ENCODE measurements at regions not wholly inside any gene's neighbourhood (a gene's known extent, or its start where the extent isn't known, plus 50 kb on each side); places are given as distances from the start of the nearest gene placed in this dataset.

DNA sequence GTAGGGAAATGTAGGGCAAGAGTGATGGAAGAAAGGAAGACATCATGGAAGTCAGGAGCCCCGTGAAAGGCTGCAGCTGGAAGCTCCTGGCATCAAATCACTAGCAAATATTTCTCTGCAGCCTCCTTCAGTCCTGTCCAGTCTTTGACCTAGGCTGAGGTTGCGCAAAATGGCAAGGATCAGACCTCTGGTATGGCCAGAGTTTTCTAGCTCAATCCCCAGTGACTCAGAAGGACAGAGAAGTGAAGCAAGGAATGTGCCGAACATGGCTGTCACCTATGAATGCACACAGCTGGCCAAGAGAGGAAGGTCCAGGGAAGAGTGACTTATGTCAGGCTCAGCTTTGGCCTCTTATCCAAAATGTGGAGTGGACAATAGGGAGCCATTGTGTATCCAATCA, 71.1 kb upstream of the PHOX2B start:
- H3K4me3 ChIP-seq: no peak overlapping the region
- intact Hi-C loops (cut with DNase I): no loop called here
- WGBS: 68% methylated on average over 3 of the region's 3 CpGs

DNA sequence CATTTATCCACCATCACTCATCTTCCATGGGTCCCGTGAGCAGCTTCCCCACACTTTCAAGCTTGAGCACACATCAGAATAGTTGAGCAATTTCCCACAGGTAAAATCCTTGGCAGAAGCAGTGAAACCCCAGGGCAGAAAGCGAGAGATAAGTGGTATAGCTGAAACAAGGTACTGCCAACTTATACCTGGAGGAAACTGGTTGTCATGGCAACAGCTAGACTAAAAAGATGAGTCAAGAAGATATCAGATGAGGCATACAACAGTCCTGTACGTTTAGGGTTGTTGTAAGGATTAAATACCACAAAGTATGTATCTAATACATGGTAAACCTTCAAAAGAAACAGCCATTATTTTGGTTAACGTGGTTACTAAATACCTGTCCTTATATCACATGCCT, 66.9 kb upstream of the PHOX2B start:
- intact Hi-C loops (cut with DNase I): no loop called here
- H3K4me3 ChIP-seq: no peak overlapping the region
- no peak overlapping the region for H3K27ac ChIP-seq (replicated peaks in 1 of 4)
- peaks cover 0 to 30% (median 1%) of the 10 kb centered on the region in 4 donors for H3K27me3 ChIP-seq
- H3K9me3 ChIP-seq: no peaks in the 10 kb centered on the region
- no peaks in the 10 kb centered on the region for H3K4me1 ChIP-seq
- no peaks in the 10 kb centered on the region for H3K36me3 ChIP-seq
- TF ChIP-seq POLR2AphosphoS5 (IDR thresholded peaks at IDR 0.05) (no peak), EP300 (IDR thresholded peaks at IDR 0.05) (no peak), POLR2A (IDR thresholded peaks at IDR 0.05; ENCODE audit: low read depth) (no peak)
- TF ChIP-seq, protein P1, sequence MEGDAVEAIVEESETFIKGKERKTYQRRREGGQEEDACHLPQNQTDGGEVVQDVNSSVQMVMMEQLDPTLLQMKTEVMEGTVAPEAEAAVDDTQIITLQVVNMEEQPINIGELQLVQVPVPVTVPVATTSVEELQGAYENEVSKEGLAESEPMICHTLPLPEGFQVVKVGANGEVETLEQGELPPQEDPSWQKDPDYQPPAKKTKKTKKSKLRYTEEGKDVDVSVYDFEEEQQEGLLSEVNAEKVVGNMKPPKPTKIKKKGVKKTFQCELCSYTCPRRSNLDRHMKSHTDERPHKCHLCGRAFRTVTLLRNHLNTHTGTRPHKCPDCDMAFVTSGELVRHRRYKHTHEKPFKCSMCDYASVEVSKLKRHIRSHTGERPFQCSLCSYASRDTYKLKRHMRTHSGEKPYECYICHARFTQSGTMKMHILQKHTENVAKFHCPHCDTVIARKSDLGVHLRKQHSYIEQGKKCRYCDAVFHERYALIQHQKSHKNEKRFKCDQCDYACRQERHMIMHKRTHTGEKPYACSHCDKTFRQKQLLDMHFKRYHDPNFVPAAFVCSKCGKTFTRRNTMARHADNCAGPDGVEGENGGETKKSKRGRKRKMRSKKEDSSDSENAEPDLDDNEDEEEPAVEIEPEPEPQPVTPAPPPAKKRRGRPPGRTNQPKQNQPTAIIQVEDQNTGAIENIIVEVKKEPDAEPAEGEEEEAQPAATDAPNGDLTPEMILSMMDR (IDR thresholded peaks at IDR 0.05): no peak
- 88% methylated on average over 4 of the region's 4 CpGs for WGBS
- DNase-seq (ENCODE audit: extremely low spot score): no peak

More for the DNA sequence above, 71.1 kb upstream of the PHOX2B start:
- Histone ChIP-seq H3K4me1 (no peaks in the 10 kb centered on the region), H3K27me3 (peaks cover 0 to 22% (median 1%) of the 10 kb centered on the region in 4 donors), H3K9me3 (no peaks in the 10 kb centered on the region), H3K36me3 (no peaks in the 10 kb centered on the region), H3K27ac (replicated peaks in 1 of 4) (no peak overlapping the region)
- TF ChIP-seq EP300 (IDR thresholded peaks at IDR 0.05) (no peak), POLR2AphosphoS5 (IDR thresholded peaks at IDR 0.05) (no peak), POLR2A (IDR thresholded peaks at IDR 0.05; ENCODE audit: low read depth) (no peak)
- TF ChIP-seq, protein P1 (IDR thresholded peaks at IDR 0.05): no peak
- DNase-seq (ENCODE audit: extremely low spot score): no peak

DNA sequence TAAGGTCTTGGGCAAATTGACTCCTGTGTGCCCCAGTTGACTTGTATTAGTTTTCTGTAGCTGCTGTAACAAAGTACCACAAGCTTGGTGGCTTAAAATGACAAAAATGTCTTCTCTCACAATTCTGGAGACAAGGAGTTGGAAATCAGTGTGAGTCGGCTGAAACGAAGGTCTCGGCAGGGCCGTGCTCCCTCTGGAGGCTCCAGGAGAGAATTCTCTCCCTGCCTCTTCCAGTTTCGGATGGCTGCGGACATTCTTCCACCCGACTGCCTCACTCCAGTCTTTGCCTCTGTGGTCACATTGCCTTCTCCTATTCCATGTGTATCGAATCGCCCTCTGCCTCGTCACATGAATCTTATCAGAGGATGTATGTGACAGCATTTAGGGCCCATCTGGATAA, 66.0 kb upstream of the PHOX2B start:
- 43% methylated on average over 10 of the region's 10 CpGs for WGBS
- Histone ChIP-seq H3K4me1 (no peaks in the 10 kb centered on the region), H3K36me3 (no peaks in the 10 kb centered on the region), H3K27me3 (peaks cover 0 to 27% (median 1%) of the 10 kb centered on the region in 4 donors), H3K27ac (replicated peaks in 1 of 4) (no peak overlapping the region), H3K4me3 (no peak overlapping the region), H3K9me3 (no peaks in the 10 kb centered on the region)
- intact Hi-C loops (cut with DNase I): no loop called here
- DNase-seq (ENCODE audit: extremely low spot score): no peak
- TF ChIP-seq POLR2AphosphoS5 (IDR thresholded peaks at IDR 0.05) (no peak), POLR2A (IDR thresholded peaks at IDR 0.05; ENCODE audit: low read depth) (no peak), EP300 (IDR thresholded peaks at IDR 0.05) (no peak)
- TF ChIP-seq, protein P1 (IDR thresholded peaks at IDR 0.05): peak in 1 of 3 experiments; percentile 14

DNA sequence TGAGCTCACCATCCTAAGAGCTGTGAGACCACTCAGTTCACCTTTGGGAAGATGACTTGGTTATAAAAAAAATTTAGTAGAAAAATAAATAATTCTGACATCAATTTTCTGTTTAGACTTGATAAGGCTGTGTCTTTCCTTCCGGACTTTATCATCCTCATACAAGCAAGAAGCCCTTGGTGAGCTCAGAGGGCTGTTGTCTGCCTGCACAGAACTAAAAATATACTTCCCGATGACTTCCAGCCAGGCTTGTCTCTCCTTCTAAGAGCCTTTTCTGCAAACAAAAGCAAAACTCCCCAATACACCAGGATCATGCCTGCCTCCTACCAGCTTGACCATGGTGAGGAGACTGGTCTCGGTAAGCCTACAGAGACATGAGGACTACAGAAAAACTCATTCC, 58.3 kb upstream of the PHOX2B start:
- intact Hi-C loops (cut with DNase I): no loop called here
- WGBS: 67% methylated on average over 3 of the region's 3 CpGs
- no peak for DNase-seq (ENCODE audit: extremely low spot score)
- TF ChIP-seq POLR2AphosphoS5 (IDR thresholded peaks at IDR 0.05) (no peak), POLR2A (IDR thresholded peaks at IDR 0.05; ENCODE audit: low read depth) (no peak), EP300 (IDR thresholded peaks at IDR 0.05) (no peak)
- TF ChIP-seq, protein P1 (IDR thresholded peaks at IDR 0.05): no peak
- H3K4me1 ChIP-seq: no peaks in the 10 kb centered on the region
- peaks cover 0 to 9% (median 0%) of the 10 kb centered on the region in 4 donors for H3K27me3 ChIP-seq
- H3K9me3 ChIP-seq: no peaks in the 10 kb centered on the region
- H3K4me3 ChIP-seq: no peak overlapping the region
- H3K36me3 ChIP-seq: no peaks in the 10 kb centered on the region
- H3K27ac ChIP-seq (replicated peaks in 1 of 4): no peak overlapping the region

DNA sequence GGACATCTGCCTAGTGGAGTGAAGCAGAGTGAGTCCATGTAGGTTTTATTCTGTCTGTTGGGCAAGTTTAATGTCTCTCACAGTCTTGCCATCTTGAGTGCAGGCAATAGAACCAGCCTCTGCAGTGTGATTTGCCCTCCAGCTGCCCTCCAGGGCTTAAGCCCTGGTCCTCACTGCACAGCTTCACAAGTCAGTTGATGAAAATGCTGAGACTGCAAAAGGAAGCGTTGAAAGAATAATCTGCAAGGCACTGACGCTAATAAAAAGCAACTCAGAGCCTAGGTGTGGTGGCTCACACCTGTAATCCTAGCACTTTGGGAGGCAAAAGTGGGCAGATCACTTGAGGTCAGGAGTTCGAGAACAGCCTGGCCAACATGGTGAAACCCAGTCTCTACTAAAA, 54.1 kb upstream of the PHOX2B start:
- intact Hi-C loops (cut with DNase I): no loop called here
- WGBS: 94% methylated on average over 3 of the region's 3 CpGs

More for the DNA sequence above, 54.1 kb upstream of the PHOX2B start:
- Histone ChIP-seq H3K36me3 (no peaks in the 10 kb centered on the region), H3K4me3 (no peak overlapping the region), H3K4me1 (no peaks in the 10 kb centered on the region), H3K27me3 (peaks cover 0 to 22% (median 0%) of the 10 kb centered on the region in 4 donors), H3K27ac (replicated peaks in 1 of 4) (no peak overlapping the region), H3K9me3 (no peaks in the 10 kb centered on the region)
- TF ChIP-seq POLR2AphosphoS5 (IDR thresholded peaks at IDR 0.05): no peak
- TF ChIP-seq, protein P1 (IDR thresholded peaks at IDR 0.05): no peak
- TF ChIP-seq EP300 (IDR thresholded peaks at IDR 0.05): no peak
- no peak for TF ChIP-seq POLR2A (IDR thresholded peaks at IDR 0.05; ENCODE audit: low read depth)
- DNase-seq (ENCODE audit: extremely low spot score): no peak
